ENCODE measurements at regions not wholly inside any gene's neighbourhood (a gene's known extent, or its start where the extent isn't known, plus 50 kb on each side); places are given as distances from the start of the nearest gene placed in this dataset.

DNA sequence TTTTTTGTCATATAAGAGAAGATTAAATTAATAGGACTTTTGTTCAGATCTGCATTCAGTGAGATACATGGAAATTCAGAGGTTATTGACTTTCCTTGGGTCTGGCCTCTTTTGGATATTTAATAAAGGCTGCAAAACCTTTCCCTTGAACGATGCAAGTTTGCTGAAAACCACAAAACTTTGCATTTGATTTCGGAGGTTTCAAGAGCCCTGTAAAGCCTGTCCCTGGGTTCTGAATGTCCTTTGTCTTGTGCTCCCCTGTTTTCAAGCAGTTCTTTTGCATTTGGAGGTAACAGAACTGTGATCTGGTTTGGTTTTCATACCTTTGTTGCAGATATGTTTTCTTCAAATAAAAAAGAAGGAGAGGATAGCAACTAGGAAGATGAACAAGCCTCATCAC, 188.1 kb upstream of the DMRT1 start:
- H3K4me3 ChIP-seq (ENCODE audit: low read depth, poor library complexity, severe bottlenecking), result no peak overlapping the region
- TF ChIP-seq, protein P1, sequence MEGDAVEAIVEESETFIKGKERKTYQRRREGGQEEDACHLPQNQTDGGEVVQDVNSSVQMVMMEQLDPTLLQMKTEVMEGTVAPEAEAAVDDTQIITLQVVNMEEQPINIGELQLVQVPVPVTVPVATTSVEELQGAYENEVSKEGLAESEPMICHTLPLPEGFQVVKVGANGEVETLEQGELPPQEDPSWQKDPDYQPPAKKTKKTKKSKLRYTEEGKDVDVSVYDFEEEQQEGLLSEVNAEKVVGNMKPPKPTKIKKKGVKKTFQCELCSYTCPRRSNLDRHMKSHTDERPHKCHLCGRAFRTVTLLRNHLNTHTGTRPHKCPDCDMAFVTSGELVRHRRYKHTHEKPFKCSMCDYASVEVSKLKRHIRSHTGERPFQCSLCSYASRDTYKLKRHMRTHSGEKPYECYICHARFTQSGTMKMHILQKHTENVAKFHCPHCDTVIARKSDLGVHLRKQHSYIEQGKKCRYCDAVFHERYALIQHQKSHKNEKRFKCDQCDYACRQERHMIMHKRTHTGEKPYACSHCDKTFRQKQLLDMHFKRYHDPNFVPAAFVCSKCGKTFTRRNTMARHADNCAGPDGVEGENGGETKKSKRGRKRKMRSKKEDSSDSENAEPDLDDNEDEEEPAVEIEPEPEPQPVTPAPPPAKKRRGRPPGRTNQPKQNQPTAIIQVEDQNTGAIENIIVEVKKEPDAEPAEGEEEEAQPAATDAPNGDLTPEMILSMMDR (IDR thresholded peaks at IDR 0.05), result no peak
- no peak for TF ChIP-seq POLR2A (IDR thresholded peaks at IDR 0.05)
- intact Hi-C loops (cut with DNase I; ENCODE audit: low total_unique reads), result no loop called here
- 65 to 73% methylated on average over 2 of the region's 2 CpGs for WGBS, 2 donors
- no peak for DNase-seq (ENCODE audit: low spot score in 2 of 2)

- H3K4me3 ChIP-seq (ENCODE audit: low read depth, poor library complexity, severe bottlenecking), result no peak overlapping the region
- TF ChIP-seq, protein P1 (IDR thresholded peaks at IDR 0.05), result no peak
- no peak for TF ChIP-seq POLR2A (IDR thresholded peaks at IDR 0.05)
- whole genome bisulfite sequencing, 2 donors, result 45 to 46% methylated on average over 3 of the region's 3 CpGs
- intact Hi-C loops (cut with DNase I; ENCODE audit: low total_unique reads), result no loop called here
- DNase-seq (ENCODE audit: low spot score in 2 of 2), result no peak
Observed at GRCh38 chr9:653856-654387, 187.6 kb upstream of the DMRT1 start.

DNA sequence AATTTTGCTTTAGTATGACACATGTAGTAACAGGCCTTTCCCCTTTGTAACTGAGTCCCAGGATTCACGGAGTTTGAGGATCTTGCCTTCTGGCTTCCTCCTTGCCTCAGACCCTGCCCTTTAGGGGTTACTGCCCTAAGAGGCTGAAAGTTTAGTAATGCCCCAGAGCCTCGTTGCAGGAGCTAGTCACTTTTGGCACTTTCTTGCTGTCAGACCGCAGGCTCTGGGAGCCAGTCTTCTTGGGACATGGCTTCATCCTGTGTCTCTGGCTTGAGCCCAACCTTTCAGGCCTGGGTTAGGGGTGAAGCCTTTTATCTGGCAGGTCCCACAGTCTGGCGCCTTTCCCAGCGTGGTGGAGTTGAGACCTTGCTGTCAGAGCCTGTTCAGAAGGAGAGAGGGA, 185.6 kb upstream of the DMRT1 start:
- DNase-seq (ENCODE audit: low spot score in 2 of 2), result peak; percentile 54 to 89
- intact Hi-C loops (cut with DNase I; ENCODE audit: low total_unique reads), result no loop called here

GRCh38 chr9:656926-657568, 184.4 kb upstream of the DMRT1 start:
- intact Hi-C loops (cut with DNase I; ENCODE audit: low total_unique reads), result no loop called here
- TF ChIP-seq, protein P1 (IDR thresholded peaks at IDR 0.05), result no peak
- no peak for TF ChIP-seq POLR2A (IDR thresholded peaks at IDR 0.05)
- no peak for DNase-seq (ENCODE audit: low spot score in 2 of 2)
- H3K4me3 ChIP-seq (ENCODE audit: low read depth, poor library complexity, severe bottlenecking), result no peak overlapping the region
- WGBS, 2 donors, result 52 to 59% methylated on average over 3 of the region's 3 CpGs

More for the DNA sequence above, 185.6 kb upstream of the DMRT1 start:
- no peak for TF ChIP-seq POLR2A (IDR thresholded peaks at IDR 0.05)
- 35% methylated on average over 5 of the region's 5 CpGs for WGBS, 2 donors
- H3K4me3 ChIP-seq (ENCODE audit: low read depth, poor library complexity, severe bottlenecking), result no peak overlapping the region

DNA sequence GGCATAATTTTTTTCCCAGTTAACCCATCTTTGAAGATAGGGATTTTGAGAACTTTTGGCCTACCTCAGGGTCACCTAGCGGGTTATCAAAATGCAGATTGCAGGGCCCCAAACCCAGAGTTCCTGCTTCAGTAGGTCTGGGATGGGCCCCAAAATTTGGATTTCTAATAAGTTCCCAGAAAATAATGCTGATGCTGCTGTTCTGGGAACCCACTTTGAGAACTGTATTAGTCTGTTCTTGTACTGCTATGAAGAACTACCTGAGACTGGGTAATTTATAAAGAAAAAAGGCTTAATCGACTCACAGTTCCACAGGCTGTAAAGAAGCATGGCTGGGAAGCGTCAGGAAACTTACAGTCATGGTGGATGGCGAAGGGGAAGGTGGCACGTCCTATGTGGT, 182.2 kb upstream of the DMRT1 start:
- no peak overlapping the region for H3K4me3 ChIP-seq (ENCODE audit: low read depth, poor library complexity, severe bottlenecking)
- no peak for TF ChIP-seq POLR2A (IDR thresholded peaks at IDR 0.05)
- TF ChIP-seq, protein P1 (IDR thresholded peaks at IDR 0.05), result no peak
- DNase-seq (ENCODE audit: low spot score in 2 of 2), result no peak
- WGBS, 2 donors, result 91 to 96% methylated on average over 5 of the region's 5 CpGs
- intact Hi-C loops (cut with DNase I; ENCODE audit: low total_unique reads), result no loop called here

- intact Hi-C loops (cut with DNase I; ENCODE audit: low total_unique reads), result no loop called here
- H3K4me3 ChIP-seq (ENCODE audit: low read depth, poor library complexity, severe bottlenecking), result no peak overlapping the region
- 42 to 43% methylated on average over 2 of the region's 2 CpGs for WGBS, 2 donors
Observed at GRCh38 chr9:660227-660626, 181.3 kb upstream of the DMRT1 start.

More at GRCh38 chr9:660227-660626, 181.3 kb upstream of the DMRT1 start:
- no peak for DNase-seq (ENCODE audit: low spot score in 2 of 2)
- TF ChIP-seq POLR2A (IDR thresholded peaks at IDR 0.05), result no peak
- TF ChIP-seq, protein P1 (IDR thresholded peaks at IDR 0.05), result no peak

Measured in lower leg skin (tissue), 4 donors.